H1 (cell line): ENCODE measurements at regions not wholly inside any gene's neighbourhood (a gene's known extent, or its start where the extent isn't known, plus 50 kb on each side); places are given as distances from the start of the nearest gene placed in this dataset.

Experiments
- EZH2 ChIP-seq: fragments of 200-600 bp; sonication (generic); IDR thresholded peaks from 2 replicates; pipeline ENCODE4 v1.7.1; 2012; ENCODE audit warnings: low read depth, mild to moderate bottlenecking, moderate library complexity, low read length, inconsistent platforms; ENCODE audit not compliant: severe bottlenecking
- SAP30 ChIP-seq: fragments of 300-600 bp; sonication (generic); IDR thresholded peaks from 2 replicates; pipeline ENCODE4 v1.7.1; 2012; ENCODE audit warnings: low read length, moderate library complexity, mild to moderate bottlenecking, inconsistent platforms; ENCODE audit not compliant: insufficient read depth, insufficient replicate concordance
- SP1 ChIP-seq: IDR thresholded peaks from 2 replicates; pipeline ENCODE4 v1.6.1; 2011; ENCODE audit warnings: low read depth, low read length
- TF ChIP-seq, protein P1 (sequence below), 3 experiments: IDR thresholded peaks; 1 replicate in 2 of 3; 2 replicates in 1 of 3; pipeline versions ENCODE4 v1.5.1 to v1.6.1; 2011; ENCODE audit warnings: low read length in 3 of 3, mild to moderate bottlenecking in 3 of 3, inconsistent platforms in 2 of 3, low read depth in 1 of 3, moderate library complexity in 1 of 3; ENCODE audit not compliant: insufficient read depth in 1 of 3; ENCODE audit errors: control extremely low read depth in 1 of 3

DNA sequence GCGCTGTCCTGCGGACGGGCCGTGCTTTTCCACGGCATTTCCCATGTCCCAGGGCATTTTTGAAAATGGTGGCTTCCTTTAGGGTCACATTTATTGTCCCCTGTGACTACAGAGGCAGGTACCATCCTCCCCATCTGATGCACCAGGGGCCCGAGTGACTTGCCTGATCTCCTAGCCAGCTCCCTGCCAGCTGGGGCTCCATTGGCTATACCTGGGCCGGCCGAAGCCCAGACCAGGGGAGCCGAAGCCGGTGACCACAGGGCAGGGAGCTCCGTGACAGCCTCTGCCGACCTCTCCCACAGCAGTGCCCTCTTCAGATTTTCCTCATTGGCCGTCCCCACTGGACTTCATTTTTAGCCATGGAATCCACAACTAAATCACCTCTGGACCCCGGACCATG is 170.6 kb downstream of the RBFOX3 start:
- no peak for TF ChIP-seq SP1
- TF ChIP-seq, protein P1, sequence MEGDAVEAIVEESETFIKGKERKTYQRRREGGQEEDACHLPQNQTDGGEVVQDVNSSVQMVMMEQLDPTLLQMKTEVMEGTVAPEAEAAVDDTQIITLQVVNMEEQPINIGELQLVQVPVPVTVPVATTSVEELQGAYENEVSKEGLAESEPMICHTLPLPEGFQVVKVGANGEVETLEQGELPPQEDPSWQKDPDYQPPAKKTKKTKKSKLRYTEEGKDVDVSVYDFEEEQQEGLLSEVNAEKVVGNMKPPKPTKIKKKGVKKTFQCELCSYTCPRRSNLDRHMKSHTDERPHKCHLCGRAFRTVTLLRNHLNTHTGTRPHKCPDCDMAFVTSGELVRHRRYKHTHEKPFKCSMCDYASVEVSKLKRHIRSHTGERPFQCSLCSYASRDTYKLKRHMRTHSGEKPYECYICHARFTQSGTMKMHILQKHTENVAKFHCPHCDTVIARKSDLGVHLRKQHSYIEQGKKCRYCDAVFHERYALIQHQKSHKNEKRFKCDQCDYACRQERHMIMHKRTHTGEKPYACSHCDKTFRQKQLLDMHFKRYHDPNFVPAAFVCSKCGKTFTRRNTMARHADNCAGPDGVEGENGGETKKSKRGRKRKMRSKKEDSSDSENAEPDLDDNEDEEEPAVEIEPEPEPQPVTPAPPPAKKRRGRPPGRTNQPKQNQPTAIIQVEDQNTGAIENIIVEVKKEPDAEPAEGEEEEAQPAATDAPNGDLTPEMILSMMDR (IDR thresholded peaks at IDR 0.05; ENCODE audit: control extremely low read depth in 1 of 3, insufficient read depth in 1 of 3, low read depth in 1 of 3, low read length in 3 of 3): no peak
- no peak for TF ChIP-seq EZH2
- TF ChIP-seq SAP30: no peak
